ENCODE measurements at regions not wholly inside any gene's neighbourhood (a gene's known extent, or its start where the extent isn't known, plus 50 kb on each side); places are given as distances from the start of the nearest gene placed in this dataset.

DNA sequence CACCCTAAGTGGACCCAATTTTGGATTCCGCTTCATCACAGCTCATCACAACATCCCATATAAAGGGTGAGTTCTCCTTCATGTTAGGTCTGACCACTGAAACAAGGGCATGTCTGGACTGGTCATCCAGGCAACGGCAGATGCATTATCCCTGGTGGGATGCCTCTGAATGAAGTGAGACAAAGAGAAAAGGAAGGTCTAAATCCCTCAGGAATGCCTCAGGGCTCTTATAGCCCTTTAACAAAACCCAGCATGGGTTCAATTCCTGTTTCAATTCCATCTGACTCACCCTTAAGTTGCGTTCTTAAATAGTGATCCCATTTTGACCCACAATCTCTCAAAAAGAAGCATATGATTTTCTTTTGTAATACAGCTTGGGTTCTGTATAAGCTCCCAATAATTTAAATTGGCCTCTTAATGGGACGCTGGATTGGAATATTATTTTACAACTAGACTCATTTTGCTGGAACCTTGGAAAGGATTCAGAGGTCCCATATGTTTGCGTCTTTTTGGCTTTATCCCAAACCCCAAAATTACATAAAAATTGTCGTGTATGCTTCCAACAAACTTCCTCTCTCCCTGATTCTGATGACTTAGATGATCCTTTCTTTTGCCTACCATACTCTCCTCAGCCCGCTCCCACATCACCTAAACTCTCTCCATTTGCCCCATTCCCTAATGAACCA is 287.4 kb upstream of the ZP4 start:
- TF ChIP-seq, protein P1, sequence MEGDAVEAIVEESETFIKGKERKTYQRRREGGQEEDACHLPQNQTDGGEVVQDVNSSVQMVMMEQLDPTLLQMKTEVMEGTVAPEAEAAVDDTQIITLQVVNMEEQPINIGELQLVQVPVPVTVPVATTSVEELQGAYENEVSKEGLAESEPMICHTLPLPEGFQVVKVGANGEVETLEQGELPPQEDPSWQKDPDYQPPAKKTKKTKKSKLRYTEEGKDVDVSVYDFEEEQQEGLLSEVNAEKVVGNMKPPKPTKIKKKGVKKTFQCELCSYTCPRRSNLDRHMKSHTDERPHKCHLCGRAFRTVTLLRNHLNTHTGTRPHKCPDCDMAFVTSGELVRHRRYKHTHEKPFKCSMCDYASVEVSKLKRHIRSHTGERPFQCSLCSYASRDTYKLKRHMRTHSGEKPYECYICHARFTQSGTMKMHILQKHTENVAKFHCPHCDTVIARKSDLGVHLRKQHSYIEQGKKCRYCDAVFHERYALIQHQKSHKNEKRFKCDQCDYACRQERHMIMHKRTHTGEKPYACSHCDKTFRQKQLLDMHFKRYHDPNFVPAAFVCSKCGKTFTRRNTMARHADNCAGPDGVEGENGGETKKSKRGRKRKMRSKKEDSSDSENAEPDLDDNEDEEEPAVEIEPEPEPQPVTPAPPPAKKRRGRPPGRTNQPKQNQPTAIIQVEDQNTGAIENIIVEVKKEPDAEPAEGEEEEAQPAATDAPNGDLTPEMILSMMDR (IDR thresholded peaks at IDR 0.05; ENCODE audit: control insufficient read depth, extremely low read depth, insufficient read depth) = no peak
- no peak for DNase-seq (ENCODE audit: low read depth)

GRCh38 chr1:238177351-238177750 is 286.6 kb upstream of the ZP4 start:
- DNase-seq (ENCODE audit: low read depth) = no peak
- TF ChIP-seq, protein P1 (IDR thresholded peaks at IDR 0.05; ENCODE audit: control insufficient read depth, extremely low read depth, insufficient read depth) = no peak
- H3K4me3 ChIP-seq (ENCODE audit: low read depth, low read length) = no peak overlapping the region

More for the DNA sequence above, 287.4 kb upstream of the ZP4 start:
- no peak overlapping the region for H3K4me3 ChIP-seq (ENCODE audit: low read depth, low read length)

DNA sequence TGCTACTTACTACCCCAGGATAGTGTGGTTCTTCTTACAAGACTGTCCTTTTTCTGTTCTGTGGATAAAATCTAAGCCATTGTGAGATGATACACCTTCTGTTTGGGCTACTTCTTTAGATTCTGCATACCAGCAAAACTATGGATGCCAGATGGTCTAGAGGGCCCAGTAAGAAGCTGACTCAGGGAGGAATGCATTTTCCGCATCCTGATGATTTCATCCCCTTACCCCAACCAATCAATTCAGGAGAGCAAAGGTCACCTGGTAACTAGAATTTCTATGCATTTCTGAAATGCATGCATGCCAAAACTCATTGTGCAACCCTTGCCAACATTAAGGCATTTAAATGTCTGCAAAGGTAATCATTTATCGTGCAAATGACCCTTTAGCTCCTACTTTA is 285.7 kb upstream of the ZP4 start:
- TF ChIP-seq, protein P1 (IDR thresholded peaks at IDR 0.05; ENCODE audit: control insufficient read depth, extremely low read depth, insufficient read depth) = no peak
- no peak for DNase-seq (ENCODE audit: low read depth)
- H3K4me3 ChIP-seq (ENCODE audit: low read depth, low read length) = no peak overlapping the region

DNA sequence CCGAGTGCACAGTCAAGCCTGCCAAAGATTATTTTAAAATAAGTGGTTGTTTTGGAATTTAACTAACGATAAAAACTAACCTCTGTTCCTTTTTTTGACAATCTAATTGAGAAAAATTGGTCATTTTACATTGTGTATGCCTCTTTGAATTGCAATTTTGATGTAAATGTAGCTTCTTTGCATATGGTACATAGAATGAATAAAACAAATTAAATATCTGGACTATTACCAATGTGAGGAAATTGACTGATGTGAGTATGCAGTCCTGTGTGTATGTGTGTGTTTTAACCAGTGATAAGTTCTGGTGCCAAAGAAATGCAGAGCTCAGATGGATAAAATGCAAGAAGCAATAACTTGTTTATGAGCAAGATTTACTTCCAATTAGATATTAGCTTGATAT is 281.3 kb upstream of the ZP4 start:
- TF ChIP-seq, protein P1 (IDR thresholded peaks at IDR 0.05; ENCODE audit: control insufficient read depth, extremely low read depth, insufficient read depth) = no peak
- DNase-seq (ENCODE audit: low read depth) = no peak
- no peak overlapping the region for H3K4me3 ChIP-seq (ENCODE audit: low read depth, low read length)

- TF ChIP-seq, protein P1 (IDR thresholded peaks at IDR 0.05; ENCODE audit: control insufficient read depth, extremely low read depth, insufficient read depth) = no peak
- H3K4me3 ChIP-seq (ENCODE audit: low read depth, low read length) = no peak overlapping the region
- no peak for DNase-seq (ENCODE audit: low read depth)
Observed at GRCh38 chr1:238161955-238162354, 271.2 kb upstream of the ZP4 start.

DNA sequence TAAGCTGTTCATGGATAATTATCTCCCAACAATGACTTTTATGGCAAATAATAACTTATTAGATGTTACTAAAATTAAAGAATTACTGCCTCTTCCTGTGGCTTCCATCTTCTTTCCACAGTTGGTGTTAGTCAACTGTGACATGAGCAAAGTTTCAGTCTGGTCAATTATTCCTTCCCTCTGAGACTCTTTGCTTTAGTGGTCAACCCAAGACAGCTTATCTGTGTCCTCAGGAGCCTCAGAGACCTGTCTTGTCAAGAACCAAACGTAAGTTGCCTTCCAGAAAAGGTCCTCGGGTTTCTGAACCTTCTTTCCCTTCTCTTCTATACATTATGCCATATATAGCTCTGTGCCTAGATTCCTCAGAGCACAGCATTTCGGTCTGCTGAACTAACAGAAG is 263.2 kb upstream of the ZP4 start:
- no peak for DNase-seq (ENCODE audit: low read depth)
- no peak overlapping the region for H3K4me3 ChIP-seq (ENCODE audit: low read depth, low read length)
- TF ChIP-seq, protein P1 (IDR thresholded peaks at IDR 0.05; ENCODE audit: control insufficient read depth, extremely low read depth, insufficient read depth) = no peak

DNA sequence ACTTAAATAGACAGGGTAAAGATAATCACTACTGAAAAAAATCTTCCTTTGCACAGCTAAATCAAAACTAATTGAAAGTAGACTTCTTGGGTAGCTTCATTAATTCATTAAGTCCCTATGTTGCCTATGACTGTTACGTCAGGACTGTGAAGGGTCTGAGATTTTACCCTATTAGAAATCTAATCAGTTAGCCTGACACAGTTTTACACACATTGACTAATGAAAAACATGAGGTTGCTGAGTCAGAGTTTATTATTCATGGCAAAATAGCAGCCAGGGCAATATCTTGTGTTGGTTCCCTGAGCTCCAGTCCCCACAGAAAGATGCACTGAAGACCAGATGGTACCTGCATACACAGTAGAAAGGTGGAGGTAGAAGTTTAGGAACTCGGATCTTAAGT is 262.5 kb upstream of the ZP4 start:
- TF ChIP-seq, protein P1 (IDR thresholded peaks at IDR 0.05; ENCODE audit: control insufficient read depth, extremely low read depth, insufficient read depth) = no peak
- no peak overlapping the region for H3K4me3 ChIP-seq (ENCODE audit: low read depth, low read length)
- DNase-seq (ENCODE audit: low read depth) = no peak
